Adrenal gland (tissue), 5 donors: ENCODE measurements at regions not wholly inside any gene's neighbourhood (a gene's known extent, or its start where the extent isn't known, plus 50 kb on each side); places are given as distances from the start of the nearest gene placed in this dataset.

Source experiments
- POLR2A ChIP-seq, 2 donors: fragments of 450-650 bp; IDR thresholded peaks; one replicate each; pipeline ENCODE4 v1.6.1; 2017; ENCODE audit warnings: antibody characterized with exemption in 2 of 2, mild to moderate bottlenecking in 2 of 2, moderate library complexity in 1 of 2
- TF ChIP-seq, protein P1 (sequence below), 6 experiments: fragments of 450-650 bp in 4 of 6; fragments of 200-600 bp in 2 of 6; sonication (generic) in 1 of 6; IDR thresholded peaks; 1 replicate in 5 of 6; 2 replicates in 1 of 6; pipeline versions ENCODE4 v1.5.1 to v1.8.0; 2016 to 2021; ENCODE audit warnings: antibody characterized with exemption in 6 of 6, mild to moderate bottlenecking in 2 of 6, moderate library complexity in 1 of 6
- donor health status: DM: no; HTN: no; CAD: no.

DNA sequence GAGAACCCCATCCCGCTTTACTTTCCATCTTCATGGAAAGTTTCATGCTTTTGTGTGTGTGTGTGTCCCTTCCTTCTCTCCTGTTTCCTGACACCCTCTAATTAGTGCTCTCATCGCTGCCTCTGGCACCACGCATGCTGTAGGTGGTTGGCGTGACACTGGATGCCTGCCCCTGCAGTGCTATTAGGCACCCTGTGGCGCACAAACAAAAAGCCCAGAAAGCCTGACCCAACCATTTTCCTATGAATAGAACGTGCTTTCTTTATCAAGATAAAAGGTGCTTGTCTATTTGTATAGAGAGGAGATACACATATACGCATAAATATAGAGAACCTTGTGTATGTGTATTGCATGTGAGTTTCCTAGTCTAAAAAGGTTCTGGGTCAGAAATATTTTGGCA, 120.8 kb upstream of the CDCA7L start:
- TF ChIP-seq, protein P1, sequence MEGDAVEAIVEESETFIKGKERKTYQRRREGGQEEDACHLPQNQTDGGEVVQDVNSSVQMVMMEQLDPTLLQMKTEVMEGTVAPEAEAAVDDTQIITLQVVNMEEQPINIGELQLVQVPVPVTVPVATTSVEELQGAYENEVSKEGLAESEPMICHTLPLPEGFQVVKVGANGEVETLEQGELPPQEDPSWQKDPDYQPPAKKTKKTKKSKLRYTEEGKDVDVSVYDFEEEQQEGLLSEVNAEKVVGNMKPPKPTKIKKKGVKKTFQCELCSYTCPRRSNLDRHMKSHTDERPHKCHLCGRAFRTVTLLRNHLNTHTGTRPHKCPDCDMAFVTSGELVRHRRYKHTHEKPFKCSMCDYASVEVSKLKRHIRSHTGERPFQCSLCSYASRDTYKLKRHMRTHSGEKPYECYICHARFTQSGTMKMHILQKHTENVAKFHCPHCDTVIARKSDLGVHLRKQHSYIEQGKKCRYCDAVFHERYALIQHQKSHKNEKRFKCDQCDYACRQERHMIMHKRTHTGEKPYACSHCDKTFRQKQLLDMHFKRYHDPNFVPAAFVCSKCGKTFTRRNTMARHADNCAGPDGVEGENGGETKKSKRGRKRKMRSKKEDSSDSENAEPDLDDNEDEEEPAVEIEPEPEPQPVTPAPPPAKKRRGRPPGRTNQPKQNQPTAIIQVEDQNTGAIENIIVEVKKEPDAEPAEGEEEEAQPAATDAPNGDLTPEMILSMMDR (IDR thresholded peaks at IDR 0.05), result no peak
- no peak for TF ChIP-seq POLR2A (IDR thresholded peaks at IDR 0.05)
